ENCODE measurements at regions not wholly inside any gene's neighbourhood (a gene's known extent, or its start where the extent isn't known, plus 50 kb on each side); places are given as distances from the start of the nearest gene placed in this dataset.

DNA sequence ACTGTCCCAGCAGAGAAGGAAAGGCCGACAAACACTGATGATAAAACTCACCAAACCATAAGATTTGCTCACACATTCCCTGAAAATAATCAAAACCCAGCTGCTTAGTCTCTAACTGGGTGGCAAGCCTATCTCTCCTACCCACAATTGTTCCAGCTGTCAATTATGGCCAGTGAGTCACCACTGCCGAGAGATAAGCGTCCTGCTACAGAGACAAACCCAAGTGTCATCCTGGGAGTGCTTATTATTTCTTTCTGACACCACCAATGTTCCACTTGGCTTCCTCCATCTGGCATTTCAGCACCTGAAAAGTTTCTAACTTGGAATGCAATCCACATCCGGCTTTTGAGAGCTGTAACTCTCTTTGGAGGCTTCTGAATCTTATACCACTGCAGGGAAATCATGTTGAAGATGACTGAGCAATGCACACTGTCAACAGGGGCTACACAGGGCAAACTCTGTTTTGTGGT is 51.5 kb upstream of the VAV3 start:
- TF ChIP-seq CSRNP3 (CRISPR knock-in tag; IDR thresholded peaks at IDR 0.05): 0 out of 2 replicates have a peak, but pooled peaks have one; percentile 72
- TF ChIP-seq TOX (CRISPR knock-in tag; IDR thresholded peaks at IDR 0.05; ENCODE audit: borderline replicate concordance): no peak
- peak; percentile 81; the same call in 1 of the 2 replicates for TF ChIP-seq TCF4 (CRISPR knock-in tag; IDR thresholded peaks at IDR 0.05; ENCODE audit: borderline replicate concordance)
- peak; percentile 68; the same call in 1 of the 2 replicates for TF ChIP-seq PATZ1 (CRISPR knock-in tag; IDR thresholded peaks at IDR 0.05; ENCODE audit: borderline replicate concordance)
- TF ChIP-seq ZNF8 (CRISPR knock-in tag; IDR thresholded peaks at IDR 0.05): peak; percentile 40; the same call in 1 of the 2 replicates
- TF ChIP-seq, protein P1, sequence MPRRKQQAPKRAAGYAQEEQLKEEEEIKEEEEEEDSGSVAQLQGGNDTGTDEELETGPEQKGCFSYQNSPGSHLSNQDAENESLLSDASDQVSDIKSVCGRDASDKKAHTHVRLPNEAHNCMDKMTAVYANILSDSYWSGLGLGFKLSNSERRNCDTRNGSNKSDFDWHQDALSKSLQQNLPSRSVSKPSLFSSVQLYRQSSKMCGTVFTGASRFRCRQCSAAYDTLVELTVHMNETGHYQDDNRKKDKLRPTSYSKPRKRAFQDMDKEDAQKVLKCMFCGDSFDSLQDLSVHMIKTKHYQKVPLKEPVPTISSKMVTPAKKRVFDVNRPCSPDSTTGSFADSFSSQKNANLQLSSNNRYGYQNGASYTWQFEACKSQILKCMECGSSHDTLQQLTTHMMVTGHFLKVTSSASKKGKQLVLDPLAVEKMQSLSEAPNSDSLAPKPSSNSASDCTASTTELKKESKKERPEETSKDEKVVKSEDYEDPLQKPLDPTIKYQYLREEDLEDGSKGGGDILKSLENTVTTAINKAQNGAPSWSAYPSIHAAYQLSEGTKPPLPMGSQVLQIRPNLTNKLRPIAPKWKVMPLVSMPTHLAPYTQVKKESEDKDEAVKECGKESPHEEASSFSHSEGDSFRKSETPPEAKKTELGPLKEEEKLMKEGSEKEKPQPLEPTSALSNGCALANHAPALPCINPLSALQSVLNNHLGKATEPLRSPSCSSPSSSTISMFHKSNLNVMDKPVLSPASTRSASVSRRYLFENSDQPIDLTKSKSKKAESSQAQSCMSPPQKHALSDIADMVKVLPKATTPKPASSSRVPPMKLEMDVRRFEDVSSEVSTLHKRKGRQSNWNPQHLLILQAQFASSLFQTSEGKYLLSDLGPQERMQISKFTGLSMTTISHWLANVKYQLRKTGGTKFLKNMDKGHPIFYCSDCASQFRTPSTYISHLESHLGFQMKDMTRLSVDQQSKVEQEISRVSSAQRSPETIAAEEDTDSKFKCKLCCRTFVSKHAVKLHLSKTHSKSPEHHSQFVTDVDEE (CRISPR knock-in tag; IDR thresholded peaks at IDR 0.05): 0 out of 2 replicates have a peak, but pooled peaks have one; percentile 54
- TF ChIP-seq GLIS3 (CRISPR knock-in tag; IDR thresholded peaks at IDR 0.05): peak; percentile 60; the same call in 1 of the 2 replicates
- peak; percentile 62; the same call in 1 of the 2 replicates for TF ChIP-seq SNAI2 (CRISPR knock-in tag; IDR thresholded peaks at IDR 0.05)
- TF ChIP-seq, protein P2, sequence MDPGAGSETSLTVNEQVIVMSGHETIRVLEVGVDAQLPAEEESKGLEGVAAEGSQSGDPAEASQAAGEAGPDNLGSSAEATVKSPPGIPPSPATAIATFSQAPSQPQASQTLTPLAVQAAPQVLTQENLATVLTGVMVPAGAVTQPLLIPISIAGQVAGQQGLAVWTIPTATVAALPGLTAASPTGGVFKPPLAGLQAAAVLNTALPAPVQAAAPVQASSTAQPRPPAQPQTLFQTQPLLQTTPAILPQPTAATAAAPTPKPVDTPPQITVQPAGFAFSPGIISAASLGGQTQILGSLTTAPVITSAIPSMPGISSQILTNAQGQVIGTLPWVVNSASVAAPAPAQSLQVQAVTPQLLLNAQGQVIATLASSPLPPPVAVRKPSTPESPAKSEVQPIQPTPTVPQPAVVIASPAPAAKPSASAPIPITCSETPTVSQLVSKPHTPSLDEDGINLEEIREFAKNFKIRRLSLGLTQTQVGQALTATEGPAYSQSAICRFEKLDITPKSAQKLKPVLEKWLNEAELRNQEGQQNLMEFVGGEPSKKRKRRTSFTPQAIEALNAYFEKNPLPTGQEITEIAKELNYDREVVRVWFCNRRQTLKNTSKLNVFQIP (CRISPR knock-in tag; IDR thresholded peaks at IDR 0.05; ENCODE audit: borderline replicate concordance, low read depth): no peak
- TF ChIP-seq, protein P3, sequence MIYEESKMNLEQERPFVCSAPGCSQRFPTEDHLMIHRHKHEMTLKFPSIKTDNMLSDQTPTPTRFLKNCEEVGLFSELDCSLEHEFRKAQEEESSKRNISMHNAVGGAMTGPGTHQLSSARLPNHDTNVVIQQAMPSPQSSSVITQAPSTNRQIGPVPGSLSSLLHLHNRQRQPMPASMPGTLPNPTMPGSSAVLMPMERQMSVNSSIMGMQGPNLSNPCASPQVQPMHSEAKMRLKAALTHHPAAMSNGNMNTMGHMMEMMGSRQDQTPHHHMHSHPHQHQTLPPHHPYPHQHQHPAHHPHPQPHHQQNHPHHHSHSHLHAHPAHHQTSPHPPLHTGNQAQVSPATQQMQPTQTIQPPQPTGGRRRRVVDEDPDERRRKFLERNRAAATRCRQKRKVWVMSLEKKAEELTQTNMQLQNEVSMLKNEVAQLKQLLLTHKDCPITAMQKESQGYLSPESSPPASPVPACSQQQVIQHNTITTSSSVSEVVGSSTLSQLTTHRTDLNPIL (CRISPR knock-in tag; IDR thresholded peaks at IDR 0.05; ENCODE audit: low read depth): peak; percentile 46; the same call in 1 of the 2 replicates
- TF ChIP-seq PPARA (CRISPR knock-in tag; IDR thresholded peaks at IDR 0.05; ENCODE audit: borderline replicate concordance): no peak
- peak; percentile 89 for TF ChIP-seq ISL1 (CRISPR knock-in tag; IDR thresholded peaks at IDR 0.05)
- TF ChIP-seq ZC3H10 (CRISPR knock-in tag; IDR thresholded peaks at IDR 0.05): no peak
- TF ChIP-seq ZFP3 (CRISPR knock-in tag; IDR thresholded peaks at IDR 0.05): no peak
- peak; percentile 56; the same call in 2 of the 3 replicates for ATAC-seq

All from SK-N-SH treated with all-trans-retinoic acid at 6 μM for 48 hours (cell line).